CD14-positive monocyte (primary cell): ENCODE measurements at regions not wholly inside any gene's neighbourhood (a gene's known extent, or its start where the extent isn't known, plus 50 kb on each side); places are given as distances from the start of the nearest gene placed in this dataset.

ENCODE experiments used
- DNase-seq, 3 donors: peaks; one replicate each; pipeline ENCODE4 v3.0.0-alpha.2; 2011 to 2022
- H2AFZ ChIP-seq: 2 replicates; pipeline ENCODE4 v1.6.0; 2012; ENCODE audit warnings: mild to moderate bottlenecking, low read depth, low read length, inconsistent platforms; ENCODE audit not compliant: insufficient read depth, poor library complexity, severe bottlenecking
- H3K27ac ChIP-seq, 2 donors: 1 replicate in 1 of 2; 2 replicates in 1 of 2; pipeline ENCODE4 v1.5.1; 2012 to 2013; ENCODE audit warnings: low read length in 2 of 2, control low read depth in 1 of 2, inconsistent platforms in 1 of 2, low read depth in 1 of 2, mild to moderate bottlenecking in 1 of 2
- H3K27me3 ChIP-seq, 2 donors: one replicate each; pipeline versions ENCODE4 v1.6.0 to v1.6.1; 2011 to 2013; ENCODE audit warnings: low read length in 2 of 2; ENCODE audit not compliant: control insufficient read depth in 2 of 2, insufficient read depth in 2 of 2
- H3K36me3 ChIP-seq, 2 donors: replicated peaks in 1 of 2; 1 replicate in 1 of 2; 2 replicates in 1 of 2; pipeline versions ENCODE4 v1.5.1 to v1.6.1; 2012 to 2013; ENCODE audit warnings: low read length in 2 of 2, control low read depth in 1 of 2, inconsistent platforms in 1 of 2, mild to moderate bottlenecking in 1 of 2; ENCODE audit not compliant: insufficient read depth in 2 of 2, control insufficient read depth in 1 of 2
- H3K4me1 ChIP-seq, 2 donors: 1 replicate in 1 of 2; 2 replicates in 1 of 2; pipeline versions ENCODE4 v1.5.1 to v1.6.1; 2012 to 2013; ENCODE audit warnings: low read length in 2 of 2, control low read depth in 1 of 2, inconsistent platforms in 1 of 2, mild to moderate bottlenecking in 1 of 2, moderate library complexity in 1 of 2; ENCODE audit not compliant: insufficient read depth in 2 of 2, control insufficient read depth in 1 of 2
- H3K4me2 ChIP-seq: replicated peaks from 2 replicates; pipeline ENCODE3; 2012; ENCODE audit warnings: low read length, moderate library complexity, mild to moderate bottlenecking; ENCODE audit not compliant: poor library complexity, severe bottlenecking; ENCODE audit errors: extremely low read depth
- H3K4me3 ChIP-seq, 3 experiments: fragments of 200-600 bp in 1 of 3; sonication (generic) in 1 of 3; replicated peaks in 1 of 3; 1 replicate in 2 of 3; 2 replicates in 1 of 3; pipeline ENCODE4 v1.5.1; 2011 to 2013; ENCODE audit warnings: low read length in 3 of 3, mild to moderate bottlenecking in 3 of 3, control low read depth in 2 of 3, low read depth in 2 of 3, inconsistent platforms in 1 of 3, moderate library complexity in 1 of 3
- H3K79me2 ChIP-seq: 2 replicates; pipeline ENCODE4 v1.6.0; 2012; ENCODE audit warnings: mild to moderate bottlenecking, control low read depth, inconsistent platforms, low read length, moderate library complexity; ENCODE audit not compliant: insufficient read depth
- H3K9ac ChIP-seq: 2 replicates; pipeline ENCODE4 v1.6.0; 2017; ENCODE audit warnings: low read length, mild to moderate bottlenecking; ENCODE audit not compliant: insufficient read depth, poor library complexity, severe bottlenecking
- H3K9me3 ChIP-seq, 2 donors: replicated peaks in 1 of 2; 1 replicate in 1 of 2; 2 replicates in 1 of 2; pipeline versions ENCODE4 v1.5.1 to v1.6.1; 2012 to 2013; ENCODE audit warnings: low read length in 2 of 2, control low read depth in 1 of 2; ENCODE audit not compliant: control insufficient read depth in 1 of 2, insufficient read depth in 1 of 2
- H4K20me1 ChIP-seq: 2 replicates; pipeline ENCODE4 v1.6.0; 2012; ENCODE audit warnings: mild to moderate bottlenecking, low read length, control low read depth, moderate library complexity; ENCODE audit not compliant: insufficient read depth
- H3K27ac Mint-ChIP-seq, 7 donors: one replicate each; pipeline ENCODE4 v1.8.0; 2020; ENCODE audit warnings: mild to moderate bottlenecking in 7 of 7, mixed read lengths in 7 of 7, moderate library complexity in 6 of 7, inconsistent platforms in 2 of 7
- H3K27me3 Mint-ChIP-seq, 3 donors: one replicate each; pipeline ENCODE4 v1.8.0; 2021 to 2022; ENCODE audit warnings: low read depth in 3 of 3, mild to moderate bottlenecking in 3 of 3, mixed read lengths in 3 of 3, moderate library complexity in 3 of 3, inconsistent platforms in 1 of 3
- H3K36me3 Mint-ChIP-seq, 2 donors: one replicate each; pipeline ENCODE4 v1.8.0; 2020; ENCODE audit warnings: mixed read lengths in 2 of 2, inconsistent platforms in 1 of 2, mild to moderate bottlenecking in 1 of 2
- H3K4me1 Mint-ChIP-seq: one replicate; pipeline ENCODE4 v1.8.0; 2020; ENCODE audit warnings: mild to moderate bottlenecking, mixed read lengths
- H3K4me3 Mint-ChIP-seq, 2 donors: one replicate each; pipeline ENCODE4 v1.8.0; 2020; ENCODE audit warnings: mild to moderate bottlenecking in 2 of 2, mixed read lengths in 2 of 2, moderate library complexity in 1 of 2
- H3K9me3 Mint-ChIP-seq, 7 donors: one replicate each; pipeline ENCODE4 v1.8.0; 2020 to 2022; ENCODE audit warnings: mixed read lengths in 7 of 7, mild to moderate bottlenecking in 6 of 7, moderate library complexity in 6 of 7, inconsistent platforms in 2 of 7
- CTCF ChIP-seq: fragments of 200-600 bp; IDR thresholded peaks from one replicate; pipeline ENCODE4 v1.8.0; 2022; ENCODE audit warnings: antibody characterized with exemption, mild to moderate bottlenecking
- WGBS: methylation state at CpG from one replicate; pipeline ENCODE4 v1.1.5; 2013; ENCODE audit warnings: missing lambda C conversion rate; ENCODE audit not compliant: insufficient coverage; 5-methylcytosine and 5-hydroxymethylcytosine counted together
- intact Hi-C, 2 donors: fragments of 100-400 bp; cut with micrococcal nuclease; formaldehyde crosslinking; loops; one replicate each; pipeline versions ENCODE4 v1.15.0 to v1.15.1; 2023

- Histone ChIP-seq H3K27ac (no peak overlapping the region), H3K36me3 (no peaks in the 10 kb centered on the region), H3K9ac (no peak overlapping the region), H3K4me1 (no peaks in the 10 kb centered on the region), H3K9me3 (peaks cover 35 to 47% of the 10 kb centered on the region in 2 donors), H2AFZ (no peak overlapping the region), H3K27me3 (no peaks in the 10 kb centered on the region), H4K20me1 (no peaks in the 10 kb centered on the region), H3K4me3 (no peak overlapping the region), H3K79me2 (no peaks in the 10 kb centered on the region), H3K4me2 (no peak overlapping the region)
- Mint-ChIP-seq H3K27me3 (peaks cover 0 to 2% (median 0%) of the 10 kb centered on the region in 3 donors), H3K4me1 (no peaks in the 10 kb centered on the region), H3K9me3 (peaks cover 7 to 37% (median 21%) of the 10 kb centered on the region in 7 donors), H3K27ac (no peak overlapping the region), H3K4me3 (no peak overlapping the region), H3K36me3 (no peaks in the 10 kb centered on the region)
- 60% methylated on average over 8 of the region's 9 CpGs for WGBS
- intact Hi-C loops = no loop called here
- DNase-seq = no peak
- no peak for TF ChIP-seq CTCF
These were observed 459.7 kb upstream of the HTR1E start for GRCh38 chr6:86477500-86478148.

GRCh38 chr6:86476311-86476710, 461.0 kb upstream of the HTR1E start:
- no peak for DNase-seq
- Mint-ChIP-seq H3K36me3 (no peaks in the 10 kb centered on the region), H3K4me3 (no peak overlapping the region), H3K4me1 (no peaks in the 10 kb centered on the region), H3K9me3 (peaks cover 7 to 44% (median 21%) of the 10 kb centered on the region in 7 donors), H3K27ac (no peak overlapping the region), H3K27me3 (peaks cover 0 to 2% (median 0%) of the 10 kb centered on the region in 3 donors)
- intact Hi-C loops = no loop called here
- H3K4me1 ChIP-seq = no peaks in the 10 kb centered on the region
- 71% methylated on average over 2 of the region's 4 CpGs for WGBS
- H4K20me1 ChIP-seq = no peaks in the 10 kb centered on the region
- H3K79me2 ChIP-seq = no peaks in the 10 kb centered on the region
- H2AFZ ChIP-seq = no peak overlapping the region
- no peaks in the 10 kb centered on the region for H3K27me3 ChIP-seq
- H3K4me3 ChIP-seq = no peak overlapping the region
- H3K9me3 ChIP-seq = peaks cover 38 to 50% of the 10 kb centered on the region in 2 donors
- no peak overlapping the region for H3K9ac ChIP-seq
- TF ChIP-seq CTCF = no peak
- no peak overlapping the region for H3K4me2 ChIP-seq
- no peaks in the 10 kb centered on the region for H3K36me3 ChIP-seq
- no peak overlapping the region for H3K27ac ChIP-seq
